GM12873 (cell line): ENCODE measurements at regions not wholly inside any gene's neighbourhood (a gene's known extent, or its start where the extent isn't known, plus 50 kb on each side); places are given as distances from the start of the nearest gene placed in this dataset.

ENCODE experiments used
- TF ChIP-seq, protein P1 (sequence below): IDR thresholded peaks from 2 replicates; pipeline ENCODE4 v1.5.1; 2012; ENCODE audit warnings: low read depth, mild to moderate bottlenecking, moderate library complexity, low read length, control low read depth; ENCODE audit not compliant: insufficient read depth; ENCODE audit errors: missing control alignments

DNA sequence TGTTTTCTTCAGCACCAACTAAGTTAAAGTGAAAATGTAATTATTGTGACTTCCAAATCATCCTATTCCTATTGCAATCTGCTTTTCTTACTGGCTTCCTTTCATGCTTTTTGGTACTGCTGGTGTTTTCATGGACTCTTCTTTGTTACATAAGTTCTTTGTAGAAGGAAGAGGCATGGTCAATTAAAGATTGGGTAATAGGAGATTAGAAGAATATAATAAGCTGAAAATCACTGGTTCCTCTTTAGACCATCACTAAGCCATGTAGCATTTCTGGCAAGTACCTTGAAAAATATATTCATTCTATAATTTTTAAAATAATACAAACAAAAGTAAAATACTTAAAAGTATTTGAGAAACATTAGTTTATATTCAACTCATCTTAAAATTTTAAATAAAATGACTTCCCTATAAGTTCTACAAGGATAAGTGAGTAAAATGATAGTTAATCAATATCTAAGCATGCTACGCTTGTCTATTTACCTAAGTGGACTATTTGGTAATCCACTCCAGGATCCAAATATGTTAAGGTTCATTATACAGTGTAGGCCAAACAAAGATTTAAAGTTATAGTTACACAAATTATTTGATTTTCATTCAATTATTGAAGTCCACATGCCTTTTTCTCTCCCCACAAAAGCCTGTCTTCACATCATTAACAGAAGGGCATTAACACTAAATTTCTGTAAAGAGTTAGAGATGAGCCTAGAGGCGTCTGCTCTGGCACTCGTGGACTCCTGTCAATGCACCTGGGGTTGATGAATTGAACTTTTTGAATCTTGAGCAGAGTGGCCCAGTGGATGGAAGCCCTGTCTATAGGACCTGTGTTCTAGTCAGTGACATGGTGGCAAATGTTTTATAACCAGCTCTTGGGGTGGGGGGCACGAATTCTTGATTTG, 408.1 kb downstream of the INHBA start:
- TF ChIP-seq, protein P1, sequence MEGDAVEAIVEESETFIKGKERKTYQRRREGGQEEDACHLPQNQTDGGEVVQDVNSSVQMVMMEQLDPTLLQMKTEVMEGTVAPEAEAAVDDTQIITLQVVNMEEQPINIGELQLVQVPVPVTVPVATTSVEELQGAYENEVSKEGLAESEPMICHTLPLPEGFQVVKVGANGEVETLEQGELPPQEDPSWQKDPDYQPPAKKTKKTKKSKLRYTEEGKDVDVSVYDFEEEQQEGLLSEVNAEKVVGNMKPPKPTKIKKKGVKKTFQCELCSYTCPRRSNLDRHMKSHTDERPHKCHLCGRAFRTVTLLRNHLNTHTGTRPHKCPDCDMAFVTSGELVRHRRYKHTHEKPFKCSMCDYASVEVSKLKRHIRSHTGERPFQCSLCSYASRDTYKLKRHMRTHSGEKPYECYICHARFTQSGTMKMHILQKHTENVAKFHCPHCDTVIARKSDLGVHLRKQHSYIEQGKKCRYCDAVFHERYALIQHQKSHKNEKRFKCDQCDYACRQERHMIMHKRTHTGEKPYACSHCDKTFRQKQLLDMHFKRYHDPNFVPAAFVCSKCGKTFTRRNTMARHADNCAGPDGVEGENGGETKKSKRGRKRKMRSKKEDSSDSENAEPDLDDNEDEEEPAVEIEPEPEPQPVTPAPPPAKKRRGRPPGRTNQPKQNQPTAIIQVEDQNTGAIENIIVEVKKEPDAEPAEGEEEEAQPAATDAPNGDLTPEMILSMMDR: no peak

DNA sequence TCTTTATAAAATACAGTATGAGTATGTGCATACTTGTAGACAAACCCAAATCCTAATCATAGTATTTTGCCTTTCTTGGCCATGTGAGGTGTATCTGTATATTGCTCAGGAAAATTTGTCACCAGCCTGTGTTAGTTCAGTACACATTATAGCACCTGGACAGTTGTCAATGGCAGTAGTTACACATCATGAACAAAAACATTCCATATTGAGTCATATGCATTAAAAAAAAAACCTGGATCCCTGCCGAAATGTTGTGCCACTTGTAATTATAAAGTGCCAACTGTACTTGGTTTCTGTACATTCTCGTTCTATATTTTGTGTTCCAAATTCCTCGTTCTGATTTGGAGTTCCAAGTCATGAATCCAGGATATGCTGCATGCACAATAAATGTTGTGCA, 410.4 kb downstream of the INHBA start:
- TF ChIP-seq, protein P1: no peak

DNA sequence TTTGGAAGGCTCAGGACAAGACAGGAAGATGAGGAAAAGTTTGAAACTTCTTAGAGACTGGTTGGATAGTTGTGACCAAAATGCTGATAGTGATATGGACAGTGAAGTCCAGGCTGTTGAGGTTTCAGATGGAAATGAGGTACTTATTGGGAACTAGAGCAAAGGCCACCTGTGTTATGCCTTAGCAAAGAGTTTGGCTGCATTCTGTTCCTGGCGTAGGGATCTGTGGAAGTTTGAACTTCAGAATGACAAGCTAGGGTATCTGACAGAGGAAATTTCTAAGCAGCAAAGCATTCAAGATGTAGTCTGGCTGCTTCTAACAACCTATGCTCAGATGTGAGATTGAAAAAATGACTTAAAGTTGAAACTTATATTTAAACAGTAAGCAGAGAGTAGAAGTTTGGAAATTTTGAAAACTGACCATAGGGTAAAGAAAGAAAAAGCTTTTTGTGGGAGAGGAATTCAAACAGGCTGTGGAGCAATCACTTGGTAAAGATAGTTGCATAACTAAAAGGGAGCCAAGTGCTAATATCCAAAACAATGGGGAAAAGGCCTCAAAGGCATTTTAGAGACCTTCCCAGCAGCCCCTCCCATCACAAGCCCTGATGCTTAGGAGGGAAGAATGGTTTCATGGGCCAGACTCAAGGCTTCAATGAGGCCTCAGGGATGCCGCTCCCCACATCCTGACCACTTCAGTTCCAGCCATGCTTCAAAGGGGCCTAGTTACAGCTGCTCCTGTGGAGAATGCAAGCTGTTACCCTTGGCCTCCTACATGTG, 415.1 kb downstream of the INHBA start:
- TF ChIP-seq, protein P1: no peak

DNA sequence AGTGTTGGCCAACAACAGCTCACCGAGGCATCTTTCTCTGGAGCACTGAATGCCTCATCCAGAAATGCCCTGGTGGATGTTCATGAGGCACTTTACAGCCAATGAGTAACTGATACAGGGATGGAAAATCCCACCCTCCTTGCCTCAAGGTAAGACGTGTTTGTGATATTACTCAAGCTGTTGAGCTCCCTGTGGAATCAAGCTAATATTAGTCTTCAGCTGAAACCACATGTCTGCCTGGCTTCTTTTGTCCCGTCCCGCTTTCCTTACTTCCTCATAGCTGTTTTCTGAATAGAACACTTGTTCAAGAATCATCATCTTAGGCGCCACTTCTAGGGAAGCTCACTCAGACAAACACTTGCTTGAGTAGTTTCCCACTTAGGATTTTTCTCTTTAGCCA, 422.4 kb downstream of the INHBA start:
- TF ChIP-seq, protein P1: no peak

DNA sequence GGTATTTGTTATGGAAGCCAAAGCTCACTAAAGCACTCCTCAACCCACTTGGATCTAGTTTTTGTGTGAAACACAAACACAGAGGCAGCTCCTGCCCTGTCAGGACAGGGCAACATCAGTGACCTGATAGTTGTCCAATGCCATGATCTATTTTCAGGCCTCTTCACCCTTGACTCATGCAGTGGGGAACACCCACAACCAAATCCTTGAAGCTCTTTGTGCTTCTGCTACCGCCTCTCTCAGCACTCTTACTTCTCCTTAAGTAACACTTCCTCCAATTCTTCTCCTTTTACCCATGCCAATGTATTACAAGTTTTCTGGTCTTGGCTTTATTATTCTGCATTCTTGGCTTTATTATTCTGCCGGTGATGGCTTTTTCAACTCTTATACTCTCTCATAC, 425.3 kb downstream of the INHBA start:
- TF ChIP-seq, protein P1: no peak

DNA sequence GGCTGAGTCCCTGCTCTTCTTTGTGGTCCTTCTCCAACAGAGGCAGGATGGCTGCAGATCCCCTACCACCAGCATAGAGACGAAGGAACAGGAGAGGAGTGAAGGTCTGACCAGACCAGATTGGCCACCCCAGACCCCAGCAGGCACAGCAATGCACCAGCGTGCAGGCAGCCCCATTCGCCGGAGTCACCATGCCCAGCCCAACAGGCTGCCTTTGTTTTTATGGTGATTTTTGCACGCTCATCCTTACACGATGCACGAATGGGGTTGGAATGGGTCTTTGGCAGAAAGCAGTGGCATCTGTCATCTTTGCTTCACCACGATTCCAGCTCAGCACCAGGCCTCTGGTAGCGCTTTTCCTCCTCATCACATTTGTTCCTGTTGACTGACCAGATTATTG, 427.6 kb downstream of the INHBA start:
- TF ChIP-seq, protein P1: no peak

DNA sequence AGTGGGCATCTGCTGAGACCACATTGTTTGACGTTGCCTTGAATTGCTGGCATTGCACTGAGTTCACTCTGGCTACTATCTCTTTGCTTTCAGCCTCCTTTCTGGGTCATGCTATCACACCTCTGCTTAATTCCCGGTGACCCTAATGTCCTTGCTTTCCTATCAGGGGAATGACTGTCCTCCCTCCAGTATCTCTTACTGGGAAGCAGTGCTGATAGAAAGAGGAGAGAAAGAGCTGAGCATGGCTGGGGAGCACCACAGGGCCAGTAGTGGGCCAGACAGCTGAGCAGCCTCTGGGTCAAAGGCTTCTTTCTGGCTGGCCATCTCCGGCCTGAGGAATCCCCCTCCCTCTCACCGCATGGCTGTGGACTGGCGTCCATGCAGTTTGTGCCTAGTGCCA, 428.7 kb downstream of the INHBA start:
- TF ChIP-seq, protein P1: no peak
